GM12878 (cell line): ENCODE measurements at regions not wholly inside any gene's neighbourhood (a gene's known extent, or its start where the extent isn't known, plus 50 kb on each side); places are given as distances from the start of the nearest gene placed in this dataset.

Experiments used
- HCFC1 ChIP-seq: fragments of 150-350 bp; IDR thresholded peaks from 2 replicates; pipeline ENCODE4 v1.6.1; 2014; ENCODE audit warnings: low read length
- YY1 ChIP-seq: IDR thresholded peaks from 2 replicates; pipeline ENCODE4 v1.6.1; 2011; ENCODE audit warnings: low read depth, mild to moderate bottlenecking, low read length

DNA sequence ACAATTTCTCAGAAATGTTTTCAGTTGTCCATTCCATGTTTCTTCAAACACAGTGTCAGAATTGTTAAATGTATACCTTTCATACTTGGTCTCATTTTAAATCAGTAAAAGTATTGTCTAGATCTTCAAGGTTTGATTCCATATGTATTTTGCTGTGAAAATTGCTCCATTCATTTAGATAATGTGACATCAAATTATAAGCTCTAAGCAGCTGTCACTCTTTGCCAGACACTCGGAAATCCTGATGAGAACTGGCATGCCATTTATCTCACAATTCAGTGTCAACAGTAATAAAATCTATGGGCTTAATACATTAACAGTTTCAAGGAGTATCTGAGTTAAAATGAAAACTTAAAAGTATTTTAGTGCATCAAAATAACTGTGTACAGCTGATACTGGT, 1025.3 kb upstream of the EPHA6 start:
- no peak for TF ChIP-seq YY1
- no peak for TF ChIP-seq HCFC1
